Neural progenitor cell (in vitro differentiated cells): ENCODE measurements at regions not wholly inside any gene's neighbourhood (a gene's known extent, or its start where the extent isn't known, plus 50 kb on each side); places are given as distances from the start of the nearest gene placed in this dataset.

ENCODE experiments used
- DNase-seq: peaks from one replicate; pipeline ENCODE4 v3.0.0-alpha.2; 2016; ENCODE audit warnings: low spot score
- H2AFZ ChIP-seq: fragments of 200-600 bp; sonication (generic); replicated peaks from 2 replicates; pipeline ENCODE4 v1.6.1; 2016; ENCODE audit warnings: antibody characterized with exemption
- H3F3A ChIP-seq: fragments of 200-600 bp; sonication (generic); 2 replicates; pipeline ENCODE4 v1.6.1; 2016; ENCODE audit warnings: antibody characterized with exemption, low read depth
- H3K27ac ChIP-seq: fragments of 200-600 bp; sonication (generic); 2 replicates; pipeline ENCODE4 v1.5.1; 2016; ENCODE audit warnings: mild to moderate bottlenecking
- H3K27me3 ChIP-seq: fragments of 200-600 bp; sonication (generic); 2 replicates; pipeline ENCODE4 v1.6.1; 2016; ENCODE audit warnings: mild to moderate bottlenecking, moderate library complexity
- H3K36me3 ChIP-seq: fragments of 200-600 bp; sonication (generic); 2 replicates; pipeline ENCODE4 v1.5.1; 2016
- H3K4me1 ChIP-seq: fragments of 200-600 bp; sonication (generic); 2 replicates; pipeline ENCODE4 v1.6.1; 2016; ENCODE audit warnings: mixed run types
- H3K4me2 ChIP-seq: fragments of 200-600 bp; sonication (generic); 2 replicates; pipeline ENCODE4 v1.6.1; 2016
- H3K4me3 ChIP-seq: fragments of 200-600 bp; sonication (generic); 2 replicates; pipeline ENCODE4 v1.5.1; 2016
- H3K79me2 ChIP-seq: fragments of 200-600 bp; sonication (generic); 2 replicates; pipeline ENCODE4 v1.6.1; 2016; ENCODE audit warnings: low read depth
- H3K9ac ChIP-seq: fragments of 200-600 bp; sonication (generic); 2 replicates; pipeline ENCODE4 v1.6.1; 2016
- H3K9me3 ChIP-seq: fragments of 200-600 bp; sonication (generic); 2 replicates; pipeline ENCODE4 v1.5.1; 2016; ENCODE audit warnings: low read depth
- H4K20me1 ChIP-seq: fragments of 200-600 bp; sonication (generic); 2 replicates; pipeline ENCODE4 v1.6.1; 2016; ENCODE audit warnings: low read depth
- H3K27ac Mint-ChIP-seq: 3 replicates; pipeline ENCODE4 v1.8.0; 2021; ENCODE audit warnings: mixed read lengths
- H3K27me3 Mint-ChIP-seq: 2 replicates; pipeline ENCODE4 v1.8.0; 2022; ENCODE audit warnings: low read depth, mild to moderate bottlenecking, inconsistent platforms, moderate library complexity, mixed read lengths; ENCODE audit not compliant: insufficient read depth
- H3K36me3 Mint-ChIP-seq: 3 replicates; pipeline ENCODE4 v1.8.0; 2021; ENCODE audit warnings: mixed read lengths
- H3K4me1 Mint-ChIP-seq: 3 replicates; pipeline ENCODE4 v1.8.0; 2021; ENCODE audit warnings: mixed read lengths
- H3K4me3 Mint-ChIP-seq: 3 replicates; pipeline ENCODE4 v1.8.0; 2021; ENCODE audit warnings: mild to moderate bottlenecking, moderate library complexity, mixed read lengths
- H3K9me3 Mint-ChIP-seq: 3 replicates; pipeline ENCODE4 v1.8.0; 2020; ENCODE audit warnings: mixed read lengths
- EZH2 ChIP-seq: fragments of 200-600 bp; sonication (generic); IDR thresholded peaks from 2 replicates; pipeline ENCODE4 v1.6.1; 2017; ENCODE audit warnings: antibody characterized with exemption, mild to moderate bottlenecking, moderate library complexity
- EZH2phosphoT487 ChIP-seq: fragments of 200-600 bp; sonication (generic); IDR thresholded peaks from 2 replicates; pipeline ENCODE4 v1.6.1; 2017; ENCODE audit warnings: antibody characterized with exemption
- TF ChIP-seq, protein P1 (sequence below): fragments of 200-600 bp; sonication (generic); IDR thresholded peaks from 2 replicates; pipeline ENCODE4 v1.5.1; 2017; ENCODE audit warnings: antibody characterized with exemption, mild to moderate bottlenecking

DNA sequence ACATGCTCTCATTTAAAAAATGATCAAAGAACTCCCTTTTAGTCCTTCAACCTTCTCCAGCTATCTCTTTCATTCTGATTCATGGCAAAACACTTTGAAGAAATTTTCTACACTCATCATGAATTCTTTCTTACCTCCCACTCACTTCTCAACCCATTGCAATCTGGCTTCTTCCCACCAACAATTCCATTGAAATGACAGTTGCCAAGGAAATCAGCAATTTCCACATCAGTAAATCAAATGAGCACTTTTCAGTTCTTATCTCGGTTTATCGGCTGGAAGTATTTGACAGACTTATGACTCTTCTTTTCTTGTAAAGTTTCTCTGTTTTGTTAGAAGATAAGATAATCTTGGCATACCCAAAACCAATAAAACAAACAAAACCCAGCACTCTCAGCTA is 99.1 kb upstream of the CACNA2D1 start:
- Histone ChIP-seq H3K79me2 (no peaks in the 10 kb centered on the region), H2AFZ (no peak overlapping the region), H3K27me3 (no peaks in the 10 kb centered on the region), H3K4me2 (no peak overlapping the region), H4K20me1 (no peaks in the 10 kb centered on the region), H3K9me3 (no peaks in the 10 kb centered on the region), H3F3A (no peaks in the 10 kb centered on the region), H3K4me3 (no peak overlapping the region), H3K36me3 (no peaks in the 10 kb centered on the region), H3K4me1 (no peaks in the 10 kb centered on the region), H3K9ac (no peak overlapping the region), H3K27ac (no peak overlapping the region)
- H3K36me3 Mint-ChIP-seq = no peaks in the 10 kb centered on the region
- TF ChIP-seq EZH2phosphoT487 = no peak
- TF ChIP-seq, protein P1, sequence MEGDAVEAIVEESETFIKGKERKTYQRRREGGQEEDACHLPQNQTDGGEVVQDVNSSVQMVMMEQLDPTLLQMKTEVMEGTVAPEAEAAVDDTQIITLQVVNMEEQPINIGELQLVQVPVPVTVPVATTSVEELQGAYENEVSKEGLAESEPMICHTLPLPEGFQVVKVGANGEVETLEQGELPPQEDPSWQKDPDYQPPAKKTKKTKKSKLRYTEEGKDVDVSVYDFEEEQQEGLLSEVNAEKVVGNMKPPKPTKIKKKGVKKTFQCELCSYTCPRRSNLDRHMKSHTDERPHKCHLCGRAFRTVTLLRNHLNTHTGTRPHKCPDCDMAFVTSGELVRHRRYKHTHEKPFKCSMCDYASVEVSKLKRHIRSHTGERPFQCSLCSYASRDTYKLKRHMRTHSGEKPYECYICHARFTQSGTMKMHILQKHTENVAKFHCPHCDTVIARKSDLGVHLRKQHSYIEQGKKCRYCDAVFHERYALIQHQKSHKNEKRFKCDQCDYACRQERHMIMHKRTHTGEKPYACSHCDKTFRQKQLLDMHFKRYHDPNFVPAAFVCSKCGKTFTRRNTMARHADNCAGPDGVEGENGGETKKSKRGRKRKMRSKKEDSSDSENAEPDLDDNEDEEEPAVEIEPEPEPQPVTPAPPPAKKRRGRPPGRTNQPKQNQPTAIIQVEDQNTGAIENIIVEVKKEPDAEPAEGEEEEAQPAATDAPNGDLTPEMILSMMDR = no peak
- TF ChIP-seq EZH2 = no peak
- no peak overlapping the region for H3K27ac Mint-ChIP-seq
- peaks cover 2% of the 10 kb centered on the region for H3K27me3 Mint-ChIP-seq
- peaks cover 10% of the 10 kb centered on the region for H3K9me3 Mint-ChIP-seq
- no peaks in the 10 kb centered on the region for H3K4me1 Mint-ChIP-seq
- no peak overlapping the region for H3K4me3 Mint-ChIP-seq
- DNase-seq = no peak

DNA sequence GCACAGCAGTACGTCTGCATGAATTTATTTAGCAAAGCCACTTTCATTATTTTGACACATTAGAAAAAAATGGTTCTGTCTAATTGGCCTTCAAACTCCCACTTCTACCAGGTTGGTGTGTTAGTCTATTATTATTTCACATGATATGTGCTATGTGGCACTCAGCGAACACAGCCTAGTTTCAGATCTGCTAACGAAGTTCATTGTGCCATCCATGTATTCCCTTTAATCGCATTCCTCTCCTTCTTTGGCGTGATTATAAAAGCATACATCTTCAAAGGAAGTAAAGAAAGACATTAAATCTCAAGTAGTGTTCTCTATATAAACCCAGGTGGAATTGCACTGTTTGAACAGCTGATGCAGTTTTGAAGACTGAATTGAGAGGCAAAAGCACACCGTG is 96.4 kb upstream of the CACNA2D1 start:
- Mint-ChIP-seq H3K27me3 (peaks cover 2% of the 10 kb centered on the region), H3K4me1 (no peaks in the 10 kb centered on the region), H3K27ac (no peak overlapping the region), H3K4me3 (no peak overlapping the region), H3K9me3 (peaks cover 9% of the 10 kb centered on the region), H3K36me3 (no peaks in the 10 kb centered on the region)
- Histone ChIP-seq H3K27me3 (no peaks in the 10 kb centered on the region), H3F3A (no peaks in the 10 kb centered on the region), H2AFZ (no peak overlapping the region), H3K4me2 (no peak overlapping the region), H3K4me3 (no peak overlapping the region), H3K27ac (no peak overlapping the region), H3K9me3 (no peaks in the 10 kb centered on the region), H3K79me2 (no peaks in the 10 kb centered on the region), H3K36me3 (no peaks in the 10 kb centered on the region), H3K4me1 (no peaks in the 10 kb centered on the region), H3K9ac (no peak overlapping the region), H4K20me1 (no peaks in the 10 kb centered on the region)
- TF ChIP-seq EZH2 (no peak), EZH2phosphoT487 (no peak)
- TF ChIP-seq, protein P1 = no peak
- DNase-seq = no peak

DNA sequence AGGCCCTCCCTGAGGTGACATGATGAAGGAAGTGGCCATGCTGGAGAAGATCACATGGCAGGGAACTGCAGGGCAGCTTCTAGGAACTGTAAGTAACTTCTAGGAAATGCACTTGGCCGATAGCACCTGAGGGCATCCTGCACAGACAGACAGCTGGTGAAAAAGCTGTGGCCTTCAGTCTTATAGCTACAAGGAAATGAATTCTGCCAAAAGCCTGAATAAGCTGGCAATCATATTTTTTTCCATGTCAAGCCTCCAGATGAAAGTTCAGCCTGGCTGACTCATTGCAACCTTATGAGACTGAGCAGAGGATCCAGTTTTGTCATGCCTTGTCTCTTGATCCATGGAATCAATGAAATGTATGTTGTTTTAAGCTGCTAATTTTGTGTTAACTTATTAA is 91.1 kb upstream of the CACNA2D1 start:
- Mint-ChIP-seq H3K27ac (no peak overlapping the region), H3K4me1 (peaks cover 10% of the 10 kb centered on the region), H3K9me3 (no peaks in the 10 kb centered on the region), H3K4me3 (no peak overlapping the region), H3K36me3 (no peaks in the 10 kb centered on the region), H3K27me3 (no peaks in the 10 kb centered on the region)
- H3K4me2 ChIP-seq = no peak overlapping the region
- no peak overlapping the region for H3K4me3 ChIP-seq
- TF ChIP-seq EZH2phosphoT487 = no peak
- TF ChIP-seq, protein P1 = no peak
- no peak for TF ChIP-seq EZH2
- no peaks in the 10 kb centered on the region for H3K79me2 ChIP-seq
- H3K27ac ChIP-seq = no peak overlapping the region
- peaks cover 23% of the 10 kb centered on the region for H3K4me1 ChIP-seq
- H2AFZ ChIP-seq = no peak overlapping the region
- no peaks in the 10 kb centered on the region for H3K36me3 ChIP-seq
- H3K9ac ChIP-seq = no peak overlapping the region
- H4K20me1 ChIP-seq = no peaks in the 10 kb centered on the region
- no peaks in the 10 kb centered on the region for H3K27me3 ChIP-seq
- no peak for DNase-seq
- H3F3A ChIP-seq = peaks cover 16% of the 10 kb centered on the region
- H3K9me3 ChIP-seq = no peaks in the 10 kb centered on the region
